HEK293 (cell line): ENCODE measurements at regions not wholly inside any gene's neighbourhood (a gene's known extent, or its start where the extent isn't known, plus 50 kb on each side); places are given as distances from the start of the nearest gene placed in this dataset.
A peak's percentile ranks its signal among the peaks of the same experiment; 100 is the strongest.

ENCODE experiments used
- CTCF ChIA-PET: fragments of 350-600 bp; formaldehyde crosslinking; extraction: SDS; loops from one replicate; lab custom pipeline; 2021; ENCODE audit warnings: antibody characterized with exemption; lab: Yijun Ruan, JAX
- POLR2A ChIA-PET: fragments of 300-600 bp; formaldehyde crosslinking; extraction: SDS; loops from one replicate; lab custom pipeline; 2020; ENCODE audit warnings: antibody characterized with exemption, inconsistent platforms; lab: Yijun Ruan, JAX
- H3K27ac ChIP-seq: fragments of 200-500 bp; sonication (Bioruptor generic); 2 replicates; pipeline ENCODE4 v1.5.1; 2014; ENCODE audit warnings: low read depth, low read length, control low read depth, inconsistent platforms; ENCODE audit errors: extremely low read depth
- H3K36me3 ChIP-seq, 2 experiments: fragments of 200-500 bp in 1 of 2; sonication (Bioruptor generic) in 1 of 2; 1 replicate in 1 of 2; 2 replicates in 1 of 2; pipeline ENCODE4 v1.5.1; 2014 to 2017; ENCODE audit warnings: inconsistent platforms in 2 of 2, low read length in 2 of 2; ENCODE audit not compliant: control insufficient read depth in 2 of 2, insufficient read depth in 1 of 2
- H3K4me1 ChIP-seq: fragments of 200-500 bp; sonication (Bioruptor generic); 2 replicates; pipeline ENCODE4 v1.5.1; 2014; ENCODE audit warnings: mild to moderate bottlenecking, low read length, inconsistent platforms; ENCODE audit not compliant: control insufficient read depth, insufficient read depth
- H3K4me3 ChIP-seq: 2 replicates; pipeline ENCODE4 v1.5.1; 2011; ENCODE audit warnings: low read depth, mild to moderate bottlenecking, control low read depth, low read length, moderate library complexity
- H3K9me3 ChIP-seq: fragments of 200-500 bp; sonication (Bioruptor generic); 2 replicates; pipeline ENCODE4 v1.5.1; 2014; ENCODE audit warnings: low read depth, low read length, inconsistent platforms; ENCODE audit not compliant: control insufficient read depth, insufficient read depth
- MZF1 ChIP-seq: fragments of 450-650 bp; formaldehyde crosslinking; IDR thresholded peaks from 2 replicates; pipeline ENCODE4 v1.5.1; 2017; ENCODE audit warnings: missing biosample characterization, missing genetic modification characterization, borderline replicate concordance
- OVOL3 ChIP-seq: fragments of 450-650 bp; formaldehyde crosslinking; IDR thresholded peaks from 2 replicates; pipeline ENCODE4 v1.5.1; 2016; ENCODE audit warnings: missing biosample characterization, missing genetic modification characterization
- SALL2 ChIP-seq: fragments of 450-650 bp; formaldehyde crosslinking; IDR thresholded peaks from 2 replicates; pipeline ENCODE4 v1.5.0; 2017; ENCODE audit warnings: missing biosample characterization, mild to moderate bottlenecking, missing genetic modification characterization, borderline replicate concordance
- SCRT1 ChIP-seq: fragments of 450-650 bp; formaldehyde crosslinking; IDR thresholded peaks from 2 replicates; pipeline ENCODE4 v1.5.1; 2016; ENCODE audit warnings: missing biosample characterization, missing genetic modification characterization, borderline replicate concordance
- ZBTB8A ChIP-seq: fragments of 450-650 bp; formaldehyde crosslinking; IDR thresholded peaks from 2 replicates; pipeline ENCODE4 v1.5.1; 2016; ENCODE audit warnings: missing biosample characterization, missing genetic modification characterization
- ZNF140 ChIP-seq: fragments of 450-650 bp; formaldehyde crosslinking; IDR thresholded peaks from 2 replicates; pipeline ENCODE4 v1.5.1; 2016; ENCODE audit warnings: missing biosample characterization, missing genetic modification characterization
- ZNF214 ChIP-seq: fragments of 450-650 bp; formaldehyde crosslinking; IDR thresholded peaks from 2 replicates; pipeline ENCODE4 v1.5.1; 2017; ENCODE audit warnings: missing biosample characterization, mild to moderate bottlenecking, missing genetic modification characterization, borderline replicate concordance
- ZNF302 ChIP-seq: fragments of 450-650 bp; formaldehyde crosslinking; IDR thresholded peaks from 2 replicates; pipeline ENCODE4 v1.5.1; 2016; ENCODE audit warnings: missing biosample characterization, missing genetic modification characterization, low read depth
- ZNF426 ChIP-seq: fragments of 450-650 bp; formaldehyde crosslinking; IDR thresholded peaks from 2 replicates; pipeline ENCODE4 v1.5.1; 2017; ENCODE audit warnings: missing biosample characterization, missing genetic modification characterization, mild to moderate bottlenecking, inconsistent platforms, moderate library complexity
- ZNF433 ChIP-seq: fragments of 450-650 bp; formaldehyde crosslinking; IDR thresholded peaks from 2 replicates; pipeline ENCODE4 v1.5.1; 2016; ENCODE audit warnings: missing biosample characterization, missing genetic modification characterization, low read depth
- ZNF510 ChIP-seq: fragments of 450-650 bp; formaldehyde crosslinking; IDR thresholded peaks from 2 replicates; pipeline ENCODE4 v1.5.1; 2018; ENCODE audit warnings: mild to moderate bottlenecking, missing genetic modification characterization, missing biosample characterization; ENCODE audit not compliant: insufficient replicate concordance
- ZNF530 ChIP-seq: fragments of 450-650 bp; formaldehyde crosslinking; IDR thresholded peaks from 2 replicates; pipeline ENCODE4 v1.5.1; 2016; ENCODE audit warnings: low read depth, missing biosample characterization, missing genetic modification characterization
- ZNF623 ChIP-seq: fragments of 450-650 bp; formaldehyde crosslinking; IDR thresholded peaks from 2 replicates; pipeline ENCODE4 v1.5.1; 2016; ENCODE audit warnings: missing biosample characterization, missing genetic modification characterization
- ZNF658 ChIP-seq: fragments of 450-650 bp; formaldehyde crosslinking; IDR thresholded peaks from 2 replicates; pipeline ENCODE4; 2016; ENCODE audit warnings: missing biosample characterization, missing genetic modification characterization
- ZNF707 ChIP-seq: fragments of 450-650 bp; formaldehyde crosslinking; IDR thresholded peaks from 2 replicates; pipeline ENCODE4 v1.5.1; 2016; ENCODE audit warnings: missing biosample characterization, missing genetic modification characterization
- TF ChIP-seq, protein P1 (sequence below): fragments of 450-650 bp; formaldehyde crosslinking; conservative IDR thresholded peaks from 2 replicates; pipeline ENCODE4 v1.5.1; 2016; ENCODE audit warnings: low read depth, missing biosample characterization, missing genetic modification characterization
- TF ChIP-seq, protein P2 (sequence below): fragments of 450-650 bp; formaldehyde crosslinking; IDR thresholded peaks from 2 replicates; pipeline ENCODE4 v1.5.1; 2016; ENCODE audit warnings: missing biosample characterization, missing genetic modification characterization
- TF ChIP-seq, protein P3 (sequence below): fragments of 450-650 bp; formaldehyde crosslinking; IDR thresholded peaks from 2 replicates; pipeline ENCODE4 v1.5.1; 2016; ENCODE audit warnings: missing biosample characterization, missing genetic modification characterization
- TF ChIP-seq, protein P4 (sequence below): fragments of 450-650 bp; formaldehyde crosslinking; IDR thresholded peaks from 2 replicates; pipeline ENCODE4 v1.5.1; 2016; ENCODE audit warnings: missing biosample characterization, missing genetic modification characterization

DNA sequence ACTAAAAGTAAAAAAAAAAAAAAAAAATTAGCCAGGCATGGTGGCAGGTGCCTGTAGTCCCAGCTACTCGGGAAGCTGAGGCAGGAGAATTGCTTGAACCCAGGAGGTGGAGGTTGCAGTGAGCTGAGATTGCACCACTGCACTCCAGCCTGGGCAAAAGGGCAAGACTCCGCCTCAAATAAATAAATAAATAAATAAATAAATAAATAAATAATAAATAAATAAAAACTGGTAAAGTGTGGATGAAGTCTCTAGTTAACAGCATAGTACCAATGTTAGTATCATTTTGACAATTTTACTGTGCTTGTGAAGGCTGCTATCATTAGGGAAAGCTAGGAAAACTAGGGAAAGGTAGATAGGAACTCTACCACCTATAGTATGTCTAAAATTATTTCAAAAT, 581.0 kb upstream of the ID4 start (continued):
- TF ChIP-seq ZNF623 (tag by site-specific recombination) (peak; percentile 40; the same call in 1 of the 2 replicates), ZNF140 (tag by site-specific recombination) (peak; percentile 58; the same call in 1 of the 2 replicates), ZNF510 (tag by site-specific recombination) (peak; percentile 66), ZNF426 (tag by site-specific recombination) (peak; percentile 65), ZNF433 (tag by site-specific recombination) (0 out of 2 replicates have a peak, but pooled peaks have one; percentile 5)
- TF ChIP-seq, protein P1, sequence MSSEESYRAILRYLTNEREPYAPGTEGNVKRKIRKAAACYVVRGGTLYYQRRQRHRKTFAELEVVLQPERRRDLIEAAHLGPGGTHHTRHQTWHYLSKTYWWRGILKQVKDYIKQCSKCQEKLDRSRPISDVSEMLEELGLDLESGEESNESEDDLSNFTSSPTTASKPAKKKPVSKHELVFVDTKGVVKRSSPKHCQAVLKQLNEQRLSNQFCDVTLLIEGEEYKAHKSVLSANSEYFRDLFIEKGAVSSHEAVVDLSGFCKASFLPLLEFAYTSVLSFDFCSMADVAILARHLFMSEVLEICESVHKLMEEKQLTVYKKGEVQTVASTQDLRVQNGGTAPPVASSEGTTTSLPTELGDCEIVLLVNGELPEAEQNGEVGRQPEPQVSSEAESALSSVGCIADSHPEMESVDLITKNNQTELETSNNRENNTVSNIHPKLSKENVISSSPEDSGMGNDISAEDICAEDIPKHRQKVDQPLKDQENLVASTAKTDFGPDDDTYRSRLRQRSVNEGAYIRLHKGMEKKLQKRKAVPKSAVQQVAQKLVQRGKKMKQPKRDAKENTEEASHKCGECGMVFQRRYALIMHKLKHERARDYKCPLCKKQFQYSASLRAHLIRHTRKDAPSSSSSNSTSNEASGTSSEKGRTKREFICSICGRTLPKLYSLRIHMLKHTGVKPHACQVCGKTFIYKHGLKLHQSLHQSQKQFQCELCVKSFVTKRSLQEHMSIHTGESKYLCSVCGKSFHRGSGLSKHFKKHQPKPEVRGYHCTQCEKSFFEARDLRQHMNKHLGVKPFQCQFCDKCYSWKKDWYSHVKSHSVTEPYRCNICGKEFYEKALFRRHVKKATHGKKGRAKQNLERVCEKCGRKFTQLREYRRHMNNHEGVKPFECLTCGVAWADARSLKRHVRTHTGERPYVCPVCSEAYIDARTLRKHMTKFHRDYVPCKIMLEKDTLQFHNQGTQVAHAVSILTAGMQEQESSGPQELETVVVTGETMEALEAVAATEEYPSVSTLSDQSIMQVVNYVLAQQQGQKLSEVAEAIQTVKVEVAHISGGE (tag by site-specific recombination), result peak; percentile 62
- TF ChIP-seq, protein P2, sequence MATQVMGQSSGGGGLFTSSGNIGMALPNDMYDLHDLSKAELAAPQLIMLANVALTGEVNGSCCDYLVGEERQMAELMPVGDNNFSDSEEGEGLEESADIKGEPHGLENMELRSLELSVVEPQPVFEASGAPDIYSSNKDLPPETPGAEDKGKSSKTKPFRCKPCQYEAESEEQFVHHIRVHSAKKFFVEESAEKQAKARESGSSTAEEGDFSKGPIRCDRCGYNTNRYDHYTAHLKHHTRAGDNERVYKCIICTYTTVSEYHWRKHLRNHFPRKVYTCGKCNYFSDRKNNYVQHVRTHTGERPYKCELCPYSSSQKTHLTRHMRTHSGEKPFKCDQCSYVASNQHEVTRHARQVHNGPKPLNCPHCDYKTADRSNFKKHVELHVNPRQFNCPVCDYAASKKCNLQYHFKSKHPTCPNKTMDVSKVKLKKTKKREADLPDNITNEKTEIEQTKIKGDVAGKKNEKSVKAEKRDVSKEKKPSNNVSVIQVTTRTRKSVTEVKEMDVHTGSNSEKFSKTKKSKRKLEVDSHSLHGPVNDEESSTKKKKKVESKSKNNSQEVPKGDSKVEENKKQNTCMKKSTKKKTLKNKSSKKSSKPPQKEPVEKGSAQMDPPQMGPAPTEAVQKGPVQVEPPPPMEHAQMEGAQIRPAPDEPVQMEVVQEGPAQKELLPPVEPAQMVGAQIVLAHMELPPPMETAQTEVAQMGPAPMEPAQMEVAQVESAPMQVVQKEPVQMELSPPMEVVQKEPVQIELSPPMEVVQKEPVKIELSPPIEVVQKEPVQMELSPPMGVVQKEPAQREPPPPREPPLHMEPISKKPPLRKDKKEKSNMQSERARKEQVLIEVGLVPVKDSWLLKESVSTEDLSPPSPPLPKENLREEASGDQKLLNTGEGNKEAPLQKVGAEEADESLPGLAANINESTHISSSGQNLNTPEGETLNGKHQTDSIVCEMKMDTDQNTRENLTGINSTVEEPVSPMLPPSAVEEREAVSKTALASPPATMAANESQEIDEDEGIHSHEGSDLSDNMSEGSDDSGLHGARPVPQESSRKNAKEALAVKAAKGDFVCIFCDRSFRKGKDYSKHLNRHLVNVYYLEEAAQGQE (tag by site-specific recombination), result peak; percentile 49; the same call in 1 of the 2 replicates

DNA sequence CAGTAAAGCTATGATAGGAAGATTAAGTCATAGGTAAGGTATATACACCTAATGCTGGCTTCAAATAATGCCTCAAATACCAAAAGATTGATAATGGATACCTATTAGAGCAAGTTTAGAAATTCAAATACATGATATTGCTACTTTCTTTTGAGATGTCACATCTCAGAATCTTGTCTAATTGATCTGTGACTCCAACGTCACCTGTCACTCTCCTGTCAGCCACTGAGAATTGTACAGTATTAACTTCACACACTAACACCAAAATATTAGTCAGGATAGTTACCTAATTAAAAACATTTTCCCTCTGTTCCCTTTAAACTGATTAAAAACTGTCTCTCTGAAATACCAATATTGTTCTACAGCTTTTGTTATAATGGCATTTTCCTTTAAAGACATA, 575.5 kb upstream of the ID4 start:
- Histone ChIP-seq H3K4me1 (no peaks in the 10 kb centered on the region), H3K4me3 (no peak overlapping the region), H3K27ac (no peak overlapping the region)
- CTCF ChIA-PET, result no interaction called here
- TF ChIP-seq OVOL3 (tag by site-specific recombination) (no peak), ZNF302 (tag by site-specific recombination) (no peak), MZF1 (no peak), ZNF707 (tag by site-specific recombination) (no peak), ZNF530 (tag by site-specific recombination) (no peak)
- TF ChIP-seq, protein P1 (tag by site-specific recombination), result no peak
- TF ChIP-seq, all 188 proteins: peak for 0
- H3K36me3 ChIP-seq, result no peaks in the 10 kb centered on the region
- H3K9me3 ChIP-seq, result no peaks in the 10 kb centered on the region
- POLR2A ChIA-PET, result no interaction called here

DNA sequence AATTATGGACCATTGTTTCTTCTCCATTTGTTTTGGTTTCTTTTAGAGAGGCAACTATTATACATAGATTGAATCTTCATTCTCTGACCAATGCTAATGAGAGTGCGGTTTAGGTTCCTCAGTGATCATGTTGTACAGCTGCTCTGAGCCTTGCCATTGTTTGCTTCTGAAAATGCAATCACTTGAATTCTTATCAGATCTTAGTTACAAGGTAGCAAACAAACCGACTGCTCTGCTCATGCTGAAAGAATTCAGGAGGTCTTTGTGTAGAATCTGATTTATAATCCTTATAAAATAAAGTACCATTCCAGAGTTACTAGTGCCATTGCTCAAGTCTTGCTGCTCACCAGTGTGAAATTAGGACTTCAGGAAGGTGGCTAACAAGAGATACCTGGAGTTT, 569.1 kb upstream of the ID4 start:
- H3K4me1 ChIP-seq, result no peaks in the 10 kb centered on the region
- ChIA-PET CTCF (interaction anchor here (0.8 kb wide), 1 partner anchor 280 kb away, joined by 3 read pairs; no protein-coding TSS in a partner anchor), POLR2A (no interaction called here)
- H3K36me3 ChIP-seq, result no peaks in the 10 kb centered on the region
- H3K9me3 ChIP-seq, result no peaks in the 10 kb centered on the region
- H3K27ac ChIP-seq, result no peak overlapping the region
- no peak overlapping the region for H3K4me3 ChIP-seq
- TF ChIP-seq, protein P3, sequence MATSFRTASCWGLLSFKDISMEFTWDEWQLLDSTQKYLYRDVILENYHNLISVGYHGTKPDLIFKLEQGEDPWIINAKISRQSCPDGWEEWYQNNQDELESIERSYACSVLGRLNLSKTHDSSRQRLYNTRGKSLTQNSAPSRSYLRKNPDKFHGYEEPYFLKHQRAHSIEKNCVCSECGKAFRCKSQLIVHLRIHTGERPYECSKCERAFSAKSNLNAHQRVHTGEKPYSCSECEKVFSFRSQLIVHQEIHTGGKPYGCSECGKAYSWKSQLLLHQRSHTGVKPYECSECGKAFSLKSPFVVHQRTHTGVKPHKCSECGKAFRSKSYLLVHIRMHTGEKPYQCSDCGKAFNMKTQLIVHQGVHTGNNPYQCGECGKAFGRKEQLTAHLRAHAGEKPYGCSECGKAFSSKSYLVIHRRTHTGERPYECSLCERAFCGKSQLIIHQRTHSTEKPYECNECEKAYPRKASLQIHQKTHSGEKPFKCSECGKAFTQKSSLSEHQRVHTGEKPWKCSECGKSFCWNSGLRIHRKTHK (tag by site-specific recombination), result no peak
- TF ChIP-seq, protein P4, sequence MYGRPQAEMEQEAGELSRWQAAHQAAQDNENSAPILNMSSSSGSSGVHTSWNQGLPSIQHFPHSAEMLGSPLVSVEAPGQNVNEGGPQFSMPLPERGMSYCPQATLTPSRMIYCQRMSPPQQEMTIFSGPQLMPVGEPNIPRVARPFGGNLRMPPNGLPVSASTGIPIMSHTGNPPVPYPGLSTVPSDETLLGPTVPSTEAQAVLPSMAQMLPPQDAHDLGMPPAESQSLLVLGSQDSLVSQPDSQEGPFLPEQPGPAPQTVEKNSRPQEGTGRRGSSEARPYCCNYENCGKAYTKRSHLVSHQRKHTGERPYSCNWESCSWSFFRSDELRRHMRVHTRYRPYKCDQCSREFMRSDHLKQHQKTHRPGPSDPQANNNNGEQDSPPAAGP, result no peak
- TF ChIP-seq ZNF658 (tag by site-specific recombination), result no peak
- no peak for TF ChIP-seq SALL2 (tag by site-specific recombination)
- TF ChIP-seq ZNF214 (tag by site-specific recombination), result no peak
- TF ChIP-seq ZBTB8A (tag by site-specific recombination), result no peak
- no peak for TF ChIP-seq SCRT1 (tag by site-specific recombination)
- TF ChIP-seq ZNF510 (tag by site-specific recombination), result no peak
- no peak for TF ChIP-seq MZF1
